Smooth muscle cell (in vitro differentiated cells): ENCODE measurements at regions not wholly inside any gene's neighbourhood (a gene's known extent, or its start where the extent isn't known, plus 50 kb on each side); places are given as distances from the start of the nearest gene placed in this dataset.
A peak's percentile ranks its signal among the peaks of the same experiment; 100 is the strongest.
"Not testable (repeated sequence)": the region's sequence is repeated elsewhere in the genome, so short reads cannot be mapped to it uniquely, and the experiment has no call there.

Experiments
- DNase-seq: peaks from one replicate; lab custom pipeline; 2025; ENCODE audit not compliant: unreplicated experiment; lab: John Stamatoyannopoulos, UW
- H2AFZ ChIP-seq: fragments of 200-600 bp; sonication (generic); 2 replicates; pipeline ENCODE4 v1.6.0; 2016; ENCODE audit warnings: antibody characterized with exemption, low read depth, mild to moderate bottlenecking
- H3F3A ChIP-seq: fragments of 200-600 bp; sonication (generic); 2 replicates; pipeline ENCODE4 v1.6.0; 2017; ENCODE audit warnings: antibody characterized with exemption, low read depth
- H3K27ac ChIP-seq: fragments of 200-600 bp; sonication (generic); 2 replicates; pipeline ENCODE4 v1.5.1; 2016; ENCODE audit warnings: low read depth, mild to moderate bottlenecking
- H3K27me3 ChIP-seq: fragments of 200-600 bp; sonication (generic); 2 replicates; pipeline ENCODE4 v1.6.1; 2016; ENCODE audit warnings: low read depth, mild to moderate bottlenecking
- H3K36me3 ChIP-seq: fragments of 200-600 bp; sonication (generic); 2 replicates; pipeline ENCODE4 v1.5.1; 2016; ENCODE audit warnings: low read depth
- H3K4me1 ChIP-seq: fragments of 200-600 bp; sonication (generic); 2 replicates; pipeline ENCODE4 v1.5.1; 2016; ENCODE audit warnings: low read depth
- H3K4me2 ChIP-seq: fragments of 200-600 bp; sonication (generic); 2 replicates; pipeline ENCODE4 v1.6.0; 2016; ENCODE audit warnings: mild to moderate bottlenecking
- H3K4me3 ChIP-seq: fragments of 200-600 bp; sonication (generic); 2 replicates; pipeline ENCODE4 v1.5.1; 2016; ENCODE audit warnings: mild to moderate bottlenecking
- H3K79me2 ChIP-seq: fragments of 200-600 bp; sonication (generic); 2 replicates; pipeline ENCODE4 v1.6.0; 2016; ENCODE audit warnings: low read depth, mild to moderate bottlenecking
- H3K9ac ChIP-seq: fragments of 200-600 bp; sonication (generic); 2 replicates; pipeline ENCODE4 v1.6.0; 2016; ENCODE audit warnings: low read depth
- H3K9me3 ChIP-seq: fragments of 200-600 bp; sonication (generic); replicated peaks from 2 replicates; pipeline ENCODE4 v1.5.1; 2016; ENCODE audit warnings: low read depth
- H4K20me1 ChIP-seq: fragments of 200-600 bp; sonication (generic); 2 replicates; pipeline ENCODE4 v1.6.0; 2016; ENCODE audit warnings: low read depth
- WGBS: methylation state at CpG from one replicate; pipeline ENCODE4 v1.1.7; 2016; ENCODE audit warnings: low lambda C conversion rate; 5-methylcytosine and 5-hydroxymethylcytosine counted together
- TF ChIP-seq, protein P1 (sequence below): fragments of 200-600 bp; sonication (generic); IDR thresholded peaks from 2 replicates; pipeline ENCODE4 v1.5.1; 2017; ENCODE audit warnings: borderline replicate concordance, mild to moderate bottlenecking, antibody characterized with exemption; ENCODE audit not compliant: insufficient read depth, poor library complexity, severe bottlenecking

DNA sequence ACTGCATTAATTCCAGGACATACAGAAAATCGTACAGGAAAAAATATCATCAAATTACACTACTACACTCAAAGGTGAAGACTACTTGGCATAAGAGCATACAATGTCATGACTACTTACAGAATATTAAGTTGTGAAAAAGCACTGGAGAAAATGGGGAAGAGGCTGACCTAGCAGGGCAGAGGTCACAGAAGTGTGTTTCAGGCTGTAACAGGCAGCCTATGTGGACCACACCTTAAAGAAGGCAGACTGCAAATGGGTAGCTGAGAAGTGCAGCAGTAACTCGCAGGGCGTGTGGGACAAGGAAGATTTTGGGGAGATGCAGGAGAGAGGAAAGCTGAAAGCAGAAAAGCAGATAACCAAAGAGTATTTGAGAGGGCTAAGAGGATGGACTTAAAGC, 167.0 kb upstream of the PIK3R1 start:
- TF ChIP-seq, protein P1, sequence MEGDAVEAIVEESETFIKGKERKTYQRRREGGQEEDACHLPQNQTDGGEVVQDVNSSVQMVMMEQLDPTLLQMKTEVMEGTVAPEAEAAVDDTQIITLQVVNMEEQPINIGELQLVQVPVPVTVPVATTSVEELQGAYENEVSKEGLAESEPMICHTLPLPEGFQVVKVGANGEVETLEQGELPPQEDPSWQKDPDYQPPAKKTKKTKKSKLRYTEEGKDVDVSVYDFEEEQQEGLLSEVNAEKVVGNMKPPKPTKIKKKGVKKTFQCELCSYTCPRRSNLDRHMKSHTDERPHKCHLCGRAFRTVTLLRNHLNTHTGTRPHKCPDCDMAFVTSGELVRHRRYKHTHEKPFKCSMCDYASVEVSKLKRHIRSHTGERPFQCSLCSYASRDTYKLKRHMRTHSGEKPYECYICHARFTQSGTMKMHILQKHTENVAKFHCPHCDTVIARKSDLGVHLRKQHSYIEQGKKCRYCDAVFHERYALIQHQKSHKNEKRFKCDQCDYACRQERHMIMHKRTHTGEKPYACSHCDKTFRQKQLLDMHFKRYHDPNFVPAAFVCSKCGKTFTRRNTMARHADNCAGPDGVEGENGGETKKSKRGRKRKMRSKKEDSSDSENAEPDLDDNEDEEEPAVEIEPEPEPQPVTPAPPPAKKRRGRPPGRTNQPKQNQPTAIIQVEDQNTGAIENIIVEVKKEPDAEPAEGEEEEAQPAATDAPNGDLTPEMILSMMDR, result no peak
- Histone ChIP-seq H3K4me1 (no peaks in the 10 kb centered on the region), H3K27me3 (no peaks in the 10 kb centered on the region), H3K79me2 (no peaks in the 10 kb centered on the region), H2AFZ (no peak overlapping the region), H3F3A (no peaks in the 10 kb centered on the region), H3K4me3 (no peak overlapping the region), H3K27ac (no peak overlapping the region), H3K9me3 (no peaks in the 10 kb centered on the region), H4K20me1 (no peaks in the 10 kb centered on the region), H3K36me3 (no peaks in the 10 kb centered on the region), H3K4me2 (no peak overlapping the region), H3K9ac (no peak overlapping the region)
- no peak for DNase-seq
- WGBS, result 96% methylated on average over 3 of the region's 3 CpGs

DNA sequence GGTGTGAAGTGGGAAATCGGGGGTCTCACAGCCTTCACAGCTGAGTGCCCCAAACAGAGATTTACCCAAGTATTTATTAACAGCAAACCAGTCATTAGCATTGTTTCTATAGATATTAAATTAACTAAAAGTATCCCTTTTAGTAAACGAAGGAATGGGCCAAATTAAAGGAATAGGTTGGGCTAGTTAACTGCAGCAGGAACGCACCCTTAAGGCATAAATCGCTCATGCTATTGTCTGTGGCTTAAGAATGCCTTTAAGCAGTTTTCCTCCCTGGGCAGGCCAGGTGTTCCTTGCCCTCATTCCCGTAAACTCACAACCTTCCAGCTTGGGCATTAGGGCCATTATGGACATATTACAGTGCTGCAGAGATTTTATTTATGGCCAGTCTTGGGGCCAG, 167.5 kb upstream of the PIK3R1 start:
- not testable (repeated sequence) for H3F3A ChIP-seq, H3K4me2 ChIP-seq, H3K79me2 ChIP-seq, H4K20me1 ChIP-seq, H3K27ac ChIP-seq, H3K9ac ChIP-seq, H3K27me3 ChIP-seq, H2AFZ ChIP-seq, H3K4me3 ChIP-seq, H3K4me1 ChIP-seq, DNase-seq, H3K9me3 ChIP-seq, H3K36me3 ChIP-seq
- 89% methylated on average over 5 of the region's 5 CpGs for WGBS

DNA sequence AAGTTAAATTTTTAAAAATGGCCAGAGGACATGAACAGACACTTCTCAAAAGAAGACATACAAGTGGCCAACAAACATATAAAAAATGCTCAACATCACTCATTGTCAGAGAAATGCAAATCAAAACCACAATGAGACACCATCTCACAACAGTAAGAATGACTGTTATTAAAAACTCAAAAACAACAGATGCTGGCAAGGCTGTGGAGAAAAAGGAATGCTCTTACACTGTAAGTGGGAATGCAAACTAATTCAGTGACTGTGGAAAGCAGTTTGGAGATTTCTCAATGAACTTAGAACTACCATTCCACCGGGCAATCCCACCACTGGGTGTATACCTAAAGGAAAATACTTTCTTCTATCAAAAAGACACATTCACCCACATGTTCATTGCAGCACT, 168.5 kb upstream of the PIK3R1 start:
- H4K20me1 ChIP-seq, result no peaks in the 10 kb centered on the region
- H3K4me2 ChIP-seq, result no peak overlapping the region
- no peak overlapping the region for H2AFZ ChIP-seq
- H3K79me2 ChIP-seq, result no peaks in the 10 kb centered on the region
- DNase-seq, result no peak
- no peaks in the 10 kb centered on the region for H3F3A ChIP-seq
- no peak overlapping the region for H3K9ac ChIP-seq
- H3K4me1 ChIP-seq, result no peaks in the 10 kb centered on the region
- TF ChIP-seq, protein P1, result no peak
- no peak overlapping the region for H3K4me3 ChIP-seq
- 93% methylated on average over 1 of the region's 1 CpG for WGBS
- H3K9me3 ChIP-seq, result no peaks in the 10 kb centered on the region
- H3K27me3 ChIP-seq, result no peaks in the 10 kb centered on the region
- no peaks in the 10 kb centered on the region for H3K36me3 ChIP-seq
- peak overlapping the region; percentile 47 for H3K27ac ChIP-seq

DNA sequence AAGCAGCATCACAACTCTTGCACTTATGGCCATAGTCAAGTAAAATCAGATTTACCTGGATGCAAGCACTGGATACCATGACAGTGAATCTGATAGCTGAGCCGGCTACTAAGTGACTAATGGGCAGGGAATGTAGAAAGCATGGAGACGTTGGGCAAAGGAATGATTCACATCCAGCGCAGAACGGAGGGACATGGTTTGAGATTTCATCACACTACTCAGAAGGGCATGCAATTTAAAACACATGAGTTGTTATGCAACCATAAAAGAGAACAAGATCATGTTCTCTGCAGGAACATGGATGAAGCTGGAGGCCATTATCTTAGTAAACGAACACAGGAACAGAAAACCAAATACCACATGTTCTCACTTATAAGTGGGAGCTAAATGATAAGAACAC, 169.1 kb upstream of the PIK3R1 start:
- no peak overlapping the region for H3K4me2 ChIP-seq
- H3K4me3 ChIP-seq, result no peak overlapping the region
- no peaks in the 10 kb centered on the region for H4K20me1 ChIP-seq
- H3K27ac ChIP-seq, result peak overlapping the region; percentile 47
- TF ChIP-seq, protein P1, result no peak
- H3F3A ChIP-seq, result no peaks in the 10 kb centered on the region
- H2AFZ ChIP-seq, result no peak overlapping the region
- no peak overlapping the region for H3K9ac ChIP-seq
- H3K4me1 ChIP-seq, result no peaks in the 10 kb centered on the region
- no peaks in the 10 kb centered on the region for H3K27me3 ChIP-seq
- no peaks in the 10 kb centered on the region for H3K36me3 ChIP-seq
- H3K79me2 ChIP-seq, result no peaks in the 10 kb centered on the region
- 33% methylated on average over 5 of the region's 5 CpGs for WGBS
- DNase-seq, result no peak
- no peaks in the 10 kb centered on the region for H3K9me3 ChIP-seq
